ENCODE measurements at regions not wholly inside any gene's neighbourhood (a gene's known extent, or its start where the extent isn't known, plus 50 kb on each side); places are given as distances from the start of the nearest gene placed in this dataset.
A peak's percentile ranks its signal among the peaks of the same experiment; 100 is the strongest.
"Not testable (repeated sequence)": the region's sequence is repeated elsewhere in the genome, so short reads cannot be mapped to it uniquely, and the experiment has no call there.

- no peak for DNase-seq (ENCODE audit: low spot score)
Observed at GRCh38 chr9:82781921-82782392, 281.0 kb downstream of the RASEF start.

GRCh38 chr9:82783045-82783444, 279.9 kb downstream of the RASEF start:
- DNase-seq (ENCODE audit: low spot score) = no peak

GRCh38 chr9:82784589-82784988, 278.4 kb downstream of the RASEF start:
- DNase-seq (ENCODE audit: low spot score) = no peak

- DNase-seq (ENCODE audit: low spot score) = no peak
Observed at GRCh38 chr9:82789155-82789824, 273.7 kb downstream of the RASEF start.

- no peak for DNase-seq (ENCODE audit: low spot score)
Observed at GRCh38 chr9:82790875-82791274, 272.1 kb downstream of the RASEF start.

- no peak for DNase-seq (ENCODE audit: low spot score)
Observed at GRCh38 chr9:82791692-82792091, 271.2 kb downstream of the RASEF start.

GRCh38 chr9:82797534-82797933, 265.4 kb downstream of the RASEF start:
- peak; percentile 13 for DNase-seq (ENCODE audit: low spot score)

GRCh38 chr9:82799286-82799685, 263.7 kb downstream of the RASEF start:
- DNase-seq (ENCODE audit: low spot score) = no peak

- no peak for DNase-seq (ENCODE audit: low spot score)
Observed at GRCh38 chr9:82805027-82805426, 257.9 kb downstream of the RASEF start.

GRCh38 chr9:82808478-82808877, 254.5 kb downstream of the RASEF start:
- no peak for DNase-seq (ENCODE audit: low spot score)

- no peak for DNase-seq (ENCODE audit: low spot score)
Observed at GRCh38 chr9:82810915-82811314, 252.0 kb downstream of the RASEF start.

- DNase-seq (ENCODE audit: low spot score) = no peak
Observed at GRCh38 chr9:82819260-82819659, 243.7 kb downstream of the RASEF start.

- DNase-seq (ENCODE audit: low spot score) = no peak
Observed at GRCh38 chr9:82820186-82820585, 242.8 kb downstream of the RASEF start.

- no peak for DNase-seq (ENCODE audit: low spot score)
Observed at GRCh38 chr9:82829818-82830217, 233.1 kb downstream of the RASEF start.

- DNase-seq (ENCODE audit: low spot score) = no peak
Observed at GRCh38 chr9:82865524-82865923, 197.4 kb downstream of the RASEF start.

GRCh38 chr9:82880336-82881050, 182.4 kb downstream of the RASEF start:
- no peak for DNase-seq (ENCODE audit: low spot score)

GRCh38 chr9:82882138-82882537, 180.8 kb downstream of the RASEF start:
- DNase-seq (ENCODE audit: low spot score) = no peak

GRCh38 chr9:82882748-82883147, 180.2 kb downstream of the RASEF start:
- no peak for DNase-seq (ENCODE audit: low spot score)

- DNase-seq (ENCODE audit: low spot score) = no peak
Observed at GRCh38 chr9:82883436-82883835, 179.5 kb downstream of the RASEF start.

- DNase-seq (ENCODE audit: low spot score) = not testable (repeated sequence)
Observed at GRCh38 chr9:82883974-82884373, 179.0 kb downstream of the RASEF start.

GRCh38 chr9:82890401-82890800, 172.5 kb downstream of the RASEF start:
- DNase-seq (ENCODE audit: low spot score) = no peak

GRCh38 chr9:82890865-82891264, 172.1 kb downstream of the RASEF start:
- no peak for DNase-seq (ENCODE audit: low spot score)

- DNase-seq (ENCODE audit: low spot score) = no peak
Observed at GRCh38 chr9:82891321-82891720, 171.6 kb downstream of the RASEF start.

Data from SK-N-DZ (cell line).